IgD-negative memory B cell (primary cell): ENCODE measurements at regions not wholly inside any gene's neighbourhood (a gene's known extent, or its start where the extent isn't known, plus 50 kb on each side); places are given as distances from the start of the nearest gene placed in this dataset.

Experiments used
- H3K27ac Mint-ChIP-seq, 3 donors: one replicate each; pipeline ENCODE4 v1.8.0; 2020 to 2022; ENCODE audit warnings: mild to moderate bottlenecking in 3 of 3, mixed read lengths in 3 of 3, moderate library complexity in 1 of 3
- H3K27me3 Mint-ChIP-seq: one replicate; pipeline ENCODE4 v1.8.0; 2021; ENCODE audit warnings: mixed read lengths
- H3K36me3 Mint-ChIP-seq: one replicate; pipeline ENCODE4 v1.8.0; 2020; ENCODE audit warnings: mild to moderate bottlenecking, mixed read lengths
- H3K4me1 Mint-ChIP-seq, 3 donors: one replicate each; pipeline ENCODE4 v1.8.0; 2020 to 2022; ENCODE audit warnings: mixed read lengths in 3 of 3, mild to moderate bottlenecking in 1 of 3
- H3K4me3 Mint-ChIP-seq, 4 donors: one replicate each; pipeline ENCODE4 v1.8.0; 2020 to 2022; ENCODE audit warnings: mild to moderate bottlenecking in 4 of 4, mixed read lengths in 4 of 4, moderate library complexity in 3 of 4
- H3K9me3 Mint-ChIP-seq, 3 donors: one replicate each; pipeline ENCODE4 v1.8.0; 2020 to 2021; ENCODE audit warnings: mixed read lengths in 3 of 3, mild to moderate bottlenecking in 1 of 3

GRCh38 chr2:126748188-126748760, 92.3 kb downstream of the GYPC start:
- no peaks in the 10 kb centered on the region for H3K9me3 Mint-ChIP-seq
- H3K4me3 Mint-ChIP-seq, result no peak overlapping the region
- H3K27ac Mint-ChIP-seq, result no peak overlapping the region
- peaks cover 0 to 2% (median 2%) of the 10 kb centered on the region in 3 donors for H3K4me1 Mint-ChIP-seq
- peaks cover 1% of the 10 kb centered on the region for H3K36me3 Mint-ChIP-seq
- peaks cover 4% of the 10 kb centered on the region for H3K27me3 Mint-ChIP-seq

GRCh38 chr2:126748929-126749518, 93.1 kb downstream of the GYPC start:
- Mint-ChIP-seq H3K27ac (peak overlapping the region in 1 of 3 donors; percentile 63), H3K36me3 (peaks cover 1% of the 10 kb centered on the region), H3K9me3 (no peaks in the 10 kb centered on the region), H3K4me1 (peaks cover 0 to 2% (median 2%) of the 10 kb centered on the region in 3 donors), H3K4me3 (no peak overlapping the region), H3K27me3 (peaks cover 4% of the 10 kb centered on the region)

GRCh38 chr2:126749537-126749936, 93.6 kb downstream of the GYPC start:
- Mint-ChIP-seq H3K4me3 (no peak overlapping the region), H3K4me1 (peaks cover 0 to 2% (median 2%) of the 10 kb centered on the region in 3 donors), H3K36me3 (peaks cover 1% of the 10 kb centered on the region), H3K9me3 (no peaks in the 10 kb centered on the region), H3K27me3 (peaks cover 4% of the 10 kb centered on the region), H3K27ac (peak overlapping the region in 1 of 3 donors; percentile 63)

- Mint-ChIP-seq H3K4me3 (no peak overlapping the region), H3K27me3 (peaks cover 4% of the 10 kb centered on the region), H3K4me1 (peaks cover 0 to 2% (median 2%) of the 10 kb centered on the region in 3 donors), H3K36me3 (peaks cover 1% of the 10 kb centered on the region), H3K9me3 (no peaks in the 10 kb centered on the region), H3K27ac (no peak overlapping the region)
Measured at GRCh38 chr2:126750506-126750905, 94.5 kb downstream of the GYPC start.

GRCh38 chr2:126751477-126751876, 95.5 kb downstream of the GYPC start:
- Mint-ChIP-seq H3K4me3 (no peak overlapping the region), H3K27ac (no peak overlapping the region), H3K27me3 (peaks cover 4% of the 10 kb centered on the region), H3K4me1 (peaks cover 0 to 2% (median 2%) of the 10 kb centered on the region in 3 donors), H3K36me3 (peaks cover 1% of the 10 kb centered on the region), H3K9me3 (no peaks in the 10 kb centered on the region)

GRCh38 chr2:126752876-126753275, 96.9 kb downstream of the GYPC start:
- Mint-ChIP-seq H3K27me3 (peaks cover 7% of the 10 kb centered on the region), H3K27ac (no peak overlapping the region), H3K9me3 (no peaks in the 10 kb centered on the region), H3K4me3 (no peak overlapping the region), H3K4me1 (peaks cover 0 to 2% (median 2%) of the 10 kb centered on the region in 3 donors), H3K36me3 (peaks cover under 1% of the 10 kb centered on the region)

GRCh38 chr2:126753501-126754212, 97.7 kb downstream of the GYPC start:
- no peaks in the 10 kb centered on the region for H3K36me3 Mint-ChIP-seq
- H3K4me3 Mint-ChIP-seq, result no peak overlapping the region
- no peaks in the 10 kb centered on the region for H3K9me3 Mint-ChIP-seq
- H3K27ac Mint-ChIP-seq, result no peak overlapping the region
- H3K27me3 Mint-ChIP-seq, result peaks cover 7% of the 10 kb centered on the region
- H3K4me1 Mint-ChIP-seq, result peaks cover 0 to 2% (median 2%) of the 10 kb centered on the region in 3 donors

GRCh38 chr2:126754240-126755004, 98.5 kb downstream of the GYPC start:
- no peaks in the 10 kb centered on the region for H3K9me3 Mint-ChIP-seq
- no peak overlapping the region for H3K4me3 Mint-ChIP-seq
- peaks cover 7% of the 10 kb centered on the region for H3K27me3 Mint-ChIP-seq
- peaks cover 0 to 2% (median 0%) of the 10 kb centered on the region in 3 donors for H3K4me1 Mint-ChIP-seq
- H3K36me3 Mint-ChIP-seq, result peaks cover 1% of the 10 kb centered on the region
- H3K27ac Mint-ChIP-seq, result no peak overlapping the region

- Mint-ChIP-seq H3K4me3 (no peak overlapping the region), H3K27me3 (peaks cover 7% of the 10 kb centered on the region), H3K27ac (peak overlapping the region in 1 of 3 donors; percentile 0), H3K9me3 (no peaks in the 10 kb centered on the region), H3K4me1 (no peaks in the 10 kb centered on the region), H3K36me3 (peaks cover 1% of the 10 kb centered on the region)
Measured at GRCh38 chr2:126756125-126756524, 100.2 kb downstream of the GYPC start.

GRCh38 chr2:126761256-126761980, 105.5 kb downstream of the GYPC start:
- Mint-ChIP-seq H3K36me3 (peaks cover 1% of the 10 kb centered on the region), H3K27me3 (peaks cover 8% of the 10 kb centered on the region), H3K27ac (no peak overlapping the region), H3K4me1 (peaks cover 0 to 4% (median 2%) of the 10 kb centered on the region in 3 donors), H3K4me3 (no peak overlapping the region), H3K9me3 (no peaks in the 10 kb centered on the region)

- H3K9me3 Mint-ChIP-seq, result no peaks in the 10 kb centered on the region
Measured at GRCh38 chr2:126761981-126762878, 106.3 kb downstream of the GYPC start.

GRCh38 chr2:126764686-126765265, 108.8 kb downstream of the GYPC start:
- Mint-ChIP-seq H3K9me3 (peaks cover 0 to 2% (median 0%) of the 10 kb centered on the region in 3 donors), H3K36me3 (no peaks in the 10 kb centered on the region), H3K4me1 (peaks cover 2 to 4% (median 2%) of the 10 kb centered on the region in 3 donors), H3K4me3 (no peak overlapping the region), H3K27ac (no peak overlapping the region), H3K27me3 (peaks cover 8% of the 10 kb centered on the region)

More at GRCh38 chr2:126761981-126762878, 106.3 kb downstream of the GYPC start:
- Mint-ChIP-seq H3K4me1 (peaks cover 0 to 4% (median 2%) of the 10 kb centered on the region in 3 donors), H3K27me3 (peaks cover 8% of the 10 kb centered on the region), H3K27ac (no peak overlapping the region), H3K36me3 (peaks cover 1% of the 10 kb centered on the region), H3K4me3 (peak overlapping the region in 2 of 4 donors; percentile 19 to 30)

GRCh38 chr2:126765395-126765794, 109.4 kb downstream of the GYPC start:
- H3K9me3 Mint-ChIP-seq, result peaks cover 0 to 2% (median 0%) of the 10 kb centered on the region in 3 donors
- H3K27ac Mint-ChIP-seq, result no peak overlapping the region
- peaks cover 1% of the 10 kb centered on the region for H3K36me3 Mint-ChIP-seq
- H3K4me3 Mint-ChIP-seq, result no peak overlapping the region
- H3K4me1 Mint-ChIP-seq, result peaks cover 2 to 4% (median 2%) of the 10 kb centered on the region in 3 donors
- H3K27me3 Mint-ChIP-seq, result peaks cover 12% of the 10 kb centered on the region
